Fibroblast of lung (primary cell): ENCODE measurements at regions not wholly inside any gene's neighbourhood (a gene's known extent, or its start where the extent isn't known, plus 50 kb on each side); places are given as distances from the start of the nearest gene placed in this dataset.

Source experiments
- DNase-seq, 2 donors: peaks; one replicate each; pipeline versions ENCODE4 v3.0.0 to v3.0.0-alpha.2; 2010; ENCODE audit warnings: low read depth in 2 of 2
- H2AFZ ChIP-seq: 2 replicates; pipeline ENCODE4 v1.5.1; 2012; ENCODE audit warnings: low read length, control low read depth, inconsistent platforms
- H3K27ac ChIP-seq: 2 replicates; pipeline ENCODE4 v1.5.1; 2011; ENCODE audit warnings: low read length, control low read depth; ENCODE audit not compliant: insufficient read depth
- H3K27me3 ChIP-seq: 2 replicates; pipeline ENCODE4 v1.5.1; 2011; ENCODE audit warnings: mild to moderate bottlenecking, low read length; ENCODE audit not compliant: control insufficient read depth, insufficient read depth
- H3K36me3 ChIP-seq: 2 replicates; pipeline ENCODE4 v1.5.1; 2011; ENCODE audit warnings: low read length; ENCODE audit not compliant: control insufficient read depth, insufficient read depth
- H3K4me1 ChIP-seq: 2 replicates; pipeline ENCODE4 v1.5.1; 2011; ENCODE audit warnings: low read length; ENCODE audit not compliant: control insufficient read depth, insufficient read depth; ENCODE audit errors: extremely low read depth
- H3K4me2 ChIP-seq: 2 replicates; pipeline ENCODE4 v1.5.1; 2011; ENCODE audit warnings: low read length, control low read depth; ENCODE audit not compliant: insufficient read depth; ENCODE audit errors: extremely low read depth
- H3K4me3 ChIP-seq, 4 experiments: fragments of 200-600 bp in 1 of 4; sonication (generic) in 1 of 4; replicated peaks in 1 of 4; 2 replicates each; pipeline ENCODE4 v1.5.1; 2011 to 2016; ENCODE audit warnings: low read length in 4 of 4, low read depth in 3 of 4, mild to moderate bottlenecking in 3 of 4, control low read depth in 2 of 4, inconsistent platforms in 1 of 4, mixed read lengths in 1 of 4; ENCODE audit not compliant: insufficient read depth in 1 of 4; ENCODE audit errors: control extremely low read depth in 1 of 4
- H3K79me2 ChIP-seq: 2 replicates; pipeline ENCODE4 v1.5.1; 2012; ENCODE audit warnings: mild to moderate bottlenecking, low read length, inconsistent platforms; ENCODE audit not compliant: control insufficient read depth, insufficient read depth
- H3K9ac ChIP-seq: 2 replicates; pipeline ENCODE4 v1.5.1; 2011; ENCODE audit warnings: mild to moderate bottlenecking, low read length, control low read depth; ENCODE audit not compliant: insufficient read depth
- H3K9me3 ChIP-seq: 2 replicates; pipeline ENCODE4 v1.5.1; 2012; ENCODE audit warnings: low read depth, low read length; ENCODE audit not compliant: control insufficient read depth, insufficient read depth
- H4K20me1 ChIP-seq: 2 replicates; pipeline ENCODE4 v1.5.1; 2011; ENCODE audit warnings: low read length; ENCODE audit not compliant: control insufficient read depth, insufficient read depth; ENCODE audit errors: extremely low read depth
- EZH2 ChIP-seq: IDR thresholded peaks from 2 replicates; pipeline ENCODE4 v1.5.1; 2012; ENCODE audit warnings: low read length, control low read depth, mild to moderate bottlenecking; ENCODE audit errors: missing control alignments
- TF ChIP-seq, protein P1 (sequence below), 2 donors: IDR thresholded peaks in 1 of 2; conservative IDR thresholded peaks in 1 of 2; 1 replicate in 1 of 2; 2 replicates in 1 of 2; pipeline ENCODE4 v1.5.1; 2011 to 2012; ENCODE audit warnings: low read length in 2 of 2, control low read depth in 1 of 2, inconsistent platforms in 1 of 2, low read depth in 1 of 2, mild to moderate bottlenecking in 1 of 2

DNA sequence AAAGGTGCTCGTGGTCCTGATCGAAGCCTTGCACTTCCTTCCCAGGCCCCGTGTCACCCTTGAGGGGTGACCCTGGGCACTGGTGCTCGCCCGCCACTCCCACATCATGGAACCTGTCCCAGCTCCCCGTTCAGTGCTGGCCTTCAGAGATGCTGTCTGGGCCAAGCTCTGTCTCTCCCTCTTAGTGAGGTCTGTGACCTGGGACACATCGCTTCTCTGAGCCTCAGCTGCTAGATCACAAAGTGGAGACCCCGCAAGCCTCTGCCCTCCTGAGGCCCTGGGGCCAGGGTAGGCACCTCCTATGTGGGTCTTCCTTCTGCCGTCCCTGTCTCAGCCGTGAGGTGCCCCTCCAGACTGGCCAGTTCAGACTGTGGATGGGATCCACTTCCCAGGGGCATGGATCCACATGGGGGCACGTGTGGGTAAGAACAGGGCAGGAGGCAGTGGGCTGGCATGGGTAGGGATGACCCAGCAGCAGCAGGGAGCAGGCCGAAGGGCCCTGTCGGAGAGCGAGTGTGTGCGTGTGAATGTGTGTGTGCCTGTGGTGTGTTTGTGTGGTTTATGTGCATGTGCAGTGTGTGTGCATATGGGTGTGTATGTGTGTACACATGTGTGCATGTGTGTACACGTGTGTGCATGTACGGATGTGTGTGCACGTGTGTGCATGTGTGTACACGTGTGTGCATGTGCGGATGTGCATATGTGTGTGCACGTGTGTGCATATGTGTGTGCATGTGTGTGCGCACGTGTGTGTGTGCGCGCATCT, 1073.7 kb downstream of the BRD1 start:
- H3K9me3 ChIP-seq, result peaks cover 2% of the 10 kb centered on the region
- no peaks in the 10 kb centered on the region for H3K4me1 ChIP-seq
- no peak overlapping the region for H3K9ac ChIP-seq
- no peak overlapping the region for H3K27ac ChIP-seq
- H3K79me2 ChIP-seq, result no peaks in the 10 kb centered on the region
- H3K4me3 ChIP-seq, result no peak overlapping the region
- no peak overlapping the region for H3K4me2 ChIP-seq
- no peak for DNase-seq
- H3K27me3 ChIP-seq, result no peaks in the 10 kb centered on the region
- no peaks in the 10 kb centered on the region for H4K20me1 ChIP-seq
- no peak for TF ChIP-seq EZH2
- TF ChIP-seq, protein P1, sequence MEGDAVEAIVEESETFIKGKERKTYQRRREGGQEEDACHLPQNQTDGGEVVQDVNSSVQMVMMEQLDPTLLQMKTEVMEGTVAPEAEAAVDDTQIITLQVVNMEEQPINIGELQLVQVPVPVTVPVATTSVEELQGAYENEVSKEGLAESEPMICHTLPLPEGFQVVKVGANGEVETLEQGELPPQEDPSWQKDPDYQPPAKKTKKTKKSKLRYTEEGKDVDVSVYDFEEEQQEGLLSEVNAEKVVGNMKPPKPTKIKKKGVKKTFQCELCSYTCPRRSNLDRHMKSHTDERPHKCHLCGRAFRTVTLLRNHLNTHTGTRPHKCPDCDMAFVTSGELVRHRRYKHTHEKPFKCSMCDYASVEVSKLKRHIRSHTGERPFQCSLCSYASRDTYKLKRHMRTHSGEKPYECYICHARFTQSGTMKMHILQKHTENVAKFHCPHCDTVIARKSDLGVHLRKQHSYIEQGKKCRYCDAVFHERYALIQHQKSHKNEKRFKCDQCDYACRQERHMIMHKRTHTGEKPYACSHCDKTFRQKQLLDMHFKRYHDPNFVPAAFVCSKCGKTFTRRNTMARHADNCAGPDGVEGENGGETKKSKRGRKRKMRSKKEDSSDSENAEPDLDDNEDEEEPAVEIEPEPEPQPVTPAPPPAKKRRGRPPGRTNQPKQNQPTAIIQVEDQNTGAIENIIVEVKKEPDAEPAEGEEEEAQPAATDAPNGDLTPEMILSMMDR (conservative IDR thresholded peaks at IDR 0.05 in 1 of 2, IDR thresholded peaks at IDR 0.05 in 1 of 2; ENCODE audit: low read depth in 1 of 2, low read length in 2 of 2), result no peak
- H3K36me3 ChIP-seq, result no peaks in the 10 kb centered on the region
- H2AFZ ChIP-seq, result no peak overlapping the region

DNA sequence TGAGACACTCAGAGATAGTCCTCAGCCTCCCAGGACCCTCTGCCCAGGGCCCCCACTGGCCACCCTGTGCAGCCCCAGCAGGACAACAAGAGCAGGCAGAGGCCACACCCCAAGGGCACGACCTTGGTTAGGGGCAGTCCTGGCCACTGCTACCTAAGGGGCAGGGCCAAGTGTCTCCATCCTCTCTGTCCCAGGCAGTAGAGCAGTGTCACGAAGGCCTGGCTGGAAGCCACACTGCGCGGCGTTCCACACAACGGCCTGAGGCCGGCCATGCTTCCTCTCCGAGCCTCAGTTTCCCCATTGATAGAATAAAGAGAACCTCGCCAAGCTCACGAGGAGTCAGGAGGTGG, 1074.3 kb downstream of the BRD1 start:
- Histone ChIP-seq H3K79me2 (no peaks in the 10 kb centered on the region), H3K4me2 (no peak overlapping the region), H3K27me3 (no peaks in the 10 kb centered on the region), H3K4me1 (no peaks in the 10 kb centered on the region), H3K27ac (no peak overlapping the region), H3K4me3 (no peak overlapping the region), H2AFZ (no peak overlapping the region), H3K9ac (no peak overlapping the region), H3K9me3 (peaks cover 2% of the 10 kb centered on the region), H3K36me3 (no peaks in the 10 kb centered on the region), H4K20me1 (no peaks in the 10 kb centered on the region)
- TF ChIP-seq, protein P1 (conservative IDR thresholded peaks at IDR 0.05 in 1 of 2, IDR thresholded peaks at IDR 0.05 in 1 of 2; ENCODE audit: low read depth in 1 of 2, low read length in 2 of 2), result no peak
- TF ChIP-seq EZH2, result no peak
- no peak for DNase-seq

DNA sequence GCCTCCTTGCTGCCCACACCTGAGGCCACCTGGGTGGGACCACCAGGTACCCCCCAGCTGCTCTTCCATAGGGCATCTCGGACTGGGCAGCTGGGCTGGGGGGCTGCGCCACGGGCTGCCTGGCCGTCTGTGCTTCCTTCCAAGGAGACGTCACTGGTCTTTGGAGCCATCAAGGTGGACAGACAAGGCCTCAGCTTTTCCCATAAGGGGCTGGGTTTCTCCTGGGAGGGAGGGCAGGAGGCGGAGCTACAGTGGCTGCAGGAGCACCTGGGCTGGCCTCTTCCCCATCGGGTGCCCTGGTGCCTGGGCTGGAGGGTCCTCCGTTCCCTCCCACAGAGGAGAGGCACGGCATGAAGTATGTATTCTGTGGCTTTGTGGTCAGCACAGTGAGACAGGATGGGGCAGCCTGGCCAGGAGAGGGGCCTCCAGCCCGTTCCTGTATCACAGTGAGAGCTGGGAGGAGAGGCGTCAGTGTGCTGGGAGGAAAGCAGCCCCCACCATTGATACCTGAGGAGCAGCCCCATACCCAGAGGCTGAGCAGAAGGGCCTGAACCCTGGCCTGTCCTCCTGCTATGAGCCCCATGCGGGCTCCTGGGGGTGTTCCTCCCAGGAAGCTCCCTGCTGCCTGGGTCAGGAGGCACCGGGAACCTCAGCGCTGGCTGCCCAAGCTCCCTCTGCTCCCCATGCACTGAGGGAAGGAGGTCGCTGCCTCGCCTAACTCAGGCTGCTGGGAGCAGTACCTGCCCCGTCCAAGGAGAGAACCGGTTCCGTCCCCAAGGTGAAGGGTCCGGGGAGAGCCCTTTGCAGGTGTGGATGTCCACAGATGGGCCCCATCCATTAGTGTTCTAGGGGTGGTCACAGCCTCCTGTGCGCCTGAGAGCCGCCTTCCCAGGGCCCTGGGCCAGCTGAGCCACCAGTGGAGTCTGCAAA, 1075.0 kb downstream of the BRD1 start:
- H3K4me3 ChIP-seq, result no peak overlapping the region
- no peak overlapping the region for H3K27ac ChIP-seq
- H3K27me3 ChIP-seq, result no peaks in the 10 kb centered on the region
- H3K79me2 ChIP-seq, result no peaks in the 10 kb centered on the region
- H3K36me3 ChIP-seq, result no peaks in the 10 kb centered on the region
- no peaks in the 10 kb centered on the region for H4K20me1 ChIP-seq
- no peak overlapping the region for H3K4me2 ChIP-seq
- no peaks in the 10 kb centered on the region for H3K4me1 ChIP-seq
- TF ChIP-seq, protein P1 (conservative IDR thresholded peaks at IDR 0.05 in 1 of 2, IDR thresholded peaks at IDR 0.05 in 1 of 2; ENCODE audit: low read depth in 1 of 2, low read length in 2 of 2), result no peak
- TF ChIP-seq EZH2, result no peak
- DNase-seq, result no peak
- H3K9ac ChIP-seq, result no peak overlapping the region
- no peak overlapping the region for H2AFZ ChIP-seq
- H3K9me3 ChIP-seq, result peaks cover 2% of the 10 kb centered on the region
